ENCODE measurements at regions not wholly inside any gene's neighbourhood (a gene's known extent, or its start where the extent isn't known, plus 50 kb on each side); places are given as distances from the start of the nearest gene placed in this dataset.

GRCh38 chr4:123615901-123616300, 219.3 kb downstream of the SPRY1 start:
- H3K27ac ChIP-seq: no peak overlapping the region
- ATAC-seq: no peak
- peaks cover 12% of the 10 kb centered on the region for H3K4me1 ChIP-seq
- no peak overlapping the region for H3K4me3 ChIP-seq
- TF ChIP-seq CTCF (IDR thresholded peaks at IDR 0.05): no peak
- intact Hi-C loops (cut with DNase I): no loop called here
- H3K36me3 ChIP-seq: no peaks in the 10 kb centered on the region
- H3K27me3 ChIP-seq: no peaks in the 10 kb centered on the region
- H3K9me3 ChIP-seq: no peaks in the 10 kb centered on the region
- DNase-seq: no peak

GRCh38 chr4:123616951-123617461, 220.4 kb downstream of the SPRY1 start:
- H3K27me3 ChIP-seq: no peaks in the 10 kb centered on the region
- H3K27ac ChIP-seq: no peak overlapping the region
- no peaks in the 10 kb centered on the region for H3K36me3 ChIP-seq
- H3K9me3 ChIP-seq: no peaks in the 10 kb centered on the region
- no peak overlapping the region for H3K4me3 ChIP-seq
- intact Hi-C loops (cut with DNase I): no loop called here
- H3K4me1 ChIP-seq: peaks cover 16% of the 10 kb centered on the region
- ATAC-seq (peak; percentile 93), DNase-seq (no peak)
- TF ChIP-seq CTCF (IDR thresholded peaks at IDR 0.05): no peak

- Histone ChIP-seq H3K9me3 (no peaks in the 10 kb centered on the region), H3K4me3 (no peak overlapping the region), H3K27me3 (no peaks in the 10 kb centered on the region), H3K36me3 (no peaks in the 10 kb centered on the region), H3K27ac (no peak overlapping the region), H3K4me1 (peaks cover 16% of the 10 kb centered on the region)
- DNase-seq: no peak
- intact Hi-C loops (cut with DNase I): no loop called here
- no peak for TF ChIP-seq CTCF (IDR thresholded peaks at IDR 0.05)
- no peak for ATAC-seq
These were observed 221.2 kb downstream of the SPRY1 start for GRCh38 chr4:123617791-123618190.

GRCh38 chr4:123618606-123619005, 222.0 kb downstream of the SPRY1 start:
- Histone ChIP-seq H3K4me1 (peaks cover 16% of the 10 kb centered on the region), H3K9me3 (no peaks in the 10 kb centered on the region), H3K27ac (no peak overlapping the region), H3K27me3 (no peaks in the 10 kb centered on the region), H3K4me3 (no peak overlapping the region), H3K36me3 (no peaks in the 10 kb centered on the region)
- no peak for TF ChIP-seq CTCF (IDR thresholded peaks at IDR 0.05)
- intact Hi-C loops (cut with DNase I): no loop called here
- ATAC-seq (peak; percentile 57), DNase-seq (no peak)

GRCh38 chr4:123619326-123619725, 222.7 kb downstream of the SPRY1 start:
- Histone ChIP-seq H3K27ac (no peak overlapping the region), H3K4me1 (peaks cover 16% of the 10 kb centered on the region), H3K27me3 (no peaks in the 10 kb centered on the region), H3K4me3 (no peak overlapping the region), H3K9me3 (no peaks in the 10 kb centered on the region), H3K36me3 (no peaks in the 10 kb centered on the region)
- no peak for TF ChIP-seq CTCF (IDR thresholded peaks at IDR 0.05)
- no peak for ATAC-seq
- intact Hi-C loops (cut with DNase I): no loop called here
- DNase-seq: no peak

- Histone ChIP-seq H3K27ac (no peak overlapping the region), H3K4me1 (peaks cover 16% of the 10 kb centered on the region), H3K27me3 (no peaks in the 10 kb centered on the region), H3K4me3 (no peak overlapping the region), H3K9me3 (no peaks in the 10 kb centered on the region), H3K36me3 (no peaks in the 10 kb centered on the region)
- intact Hi-C loops (cut with DNase I): no loop called here
- TF ChIP-seq CTCF (IDR thresholded peaks at IDR 0.05): no peak
- no peak for DNase-seq
- ATAC-seq: no peak
These were observed 223.3 kb downstream of the SPRY1 start for GRCh38 chr4:123619895-123620294.
